Activated naive CD4-positive, alpha-beta T cell treated with anti-CD3 and anti-CD28 coated beads, Interleukin-2, amount 10 ng/mL, durations not matched to agents 7 days and 5 days (primary cell): ENCODE measurements at regions not wholly inside any gene's neighbourhood (a gene's known extent, or its start where the extent isn't known, plus 50 kb on each side); places are given as distances from the start of the nearest gene placed in this dataset.

Experiments
- CTCF ChIA-PET: fragments of 350-600 bp; sonication (Branson Sonifier 250); formaldehyde crosslinking; loops from one replicate; lab custom pipeline; 2021; ENCODE audit warnings: antibody characterized with exemption; lab: Charles Lee
- DNase-seq: peaks from one replicate; pipeline ENCODE4 v3.0.0-alpha.2; 2020
- H3K27ac Mint-ChIP-seq: one replicate; pipeline ENCODE4 v1.8.0; 2021; ENCODE audit warnings: mild to moderate bottlenecking, moderate library complexity, mixed read lengths
- H3K27me3 Mint-ChIP-seq: one replicate; pipeline ENCODE4 v1.8.0; 2021; ENCODE audit warnings: mild to moderate bottlenecking, mixed read lengths
- H3K36me3 Mint-ChIP-seq: one replicate; pipeline ENCODE4 v1.8.0; 2021; ENCODE audit warnings: mixed read lengths
- H3K4me1 Mint-ChIP-seq: one replicate; pipeline ENCODE4 v1.8.0; 2021; ENCODE audit warnings: mixed read lengths
- H3K4me3 Mint-ChIP-seq: one replicate; pipeline ENCODE4 v1.8.0; 2021; ENCODE audit warnings: mild to moderate bottlenecking, moderate library complexity, mixed read lengths
- H3K9me3 Mint-ChIP-seq: one replicate; pipeline ENCODE4 v1.8.0; 2021; ENCODE audit warnings: mixed read lengths

DNA sequence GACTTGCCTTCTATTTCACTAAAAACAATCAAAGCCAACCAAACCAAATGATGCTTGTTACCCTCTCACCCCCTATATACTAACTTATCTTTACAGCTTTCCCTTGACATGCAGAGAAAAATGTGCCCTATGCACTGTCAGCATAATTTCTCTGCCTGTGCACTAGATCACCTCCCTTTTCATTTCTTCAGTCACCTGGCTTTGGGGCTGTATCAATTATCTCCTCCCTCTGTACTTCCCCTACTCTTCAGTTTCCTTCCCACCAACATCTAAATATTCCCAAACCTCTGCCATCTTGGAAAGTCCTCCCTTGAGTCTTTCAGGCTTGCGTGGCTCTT is 103.5 kb upstream of the TAPT1 start:
- H3K27ac Mint-ChIP-seq, result no peak overlapping the region
- H3K27me3 Mint-ChIP-seq, result no peaks in the 10 kb centered on the region
- H3K36me3 Mint-ChIP-seq, result no peaks in the 10 kb centered on the region
- no peaks in the 10 kb centered on the region for H3K4me1 Mint-ChIP-seq
- H3K9me3 Mint-ChIP-seq, result no peaks in the 10 kb centered on the region
- no peak for DNase-seq
- H3K4me3 Mint-ChIP-seq, result no peak overlapping the region
- CTCF ChIA-PET, result no interaction called here

DNA sequence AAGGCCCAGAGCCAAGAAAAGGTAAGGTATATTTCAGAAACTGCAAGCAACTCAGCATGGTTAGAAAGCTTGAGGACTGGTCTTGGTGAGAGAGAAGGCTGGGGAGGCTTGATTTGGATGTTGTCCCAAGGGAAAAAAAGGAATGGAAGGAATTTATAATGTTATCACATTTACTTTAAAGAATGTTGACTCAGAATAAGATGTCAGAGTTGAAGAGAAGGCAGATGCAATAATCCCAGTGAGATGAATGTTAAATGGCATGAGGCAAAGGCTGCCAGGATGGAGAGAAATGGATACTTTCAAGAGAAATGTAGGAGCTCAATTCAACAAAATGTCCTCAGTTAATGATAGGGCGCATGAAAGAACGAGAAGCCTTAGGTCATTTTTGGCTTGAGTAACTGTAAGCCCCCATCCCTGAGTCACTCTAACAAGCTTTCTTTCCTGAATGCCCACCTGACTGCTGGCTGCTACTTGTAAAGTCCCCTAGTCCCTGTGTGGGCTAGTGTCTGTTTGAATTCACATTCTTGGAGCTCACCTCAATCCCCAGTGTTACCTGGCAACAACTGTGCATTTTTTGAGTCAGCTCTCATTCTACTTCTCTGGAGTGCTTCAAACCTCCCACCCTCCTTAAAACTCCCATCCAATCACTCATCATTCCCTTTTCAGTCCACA is 103.0 kb upstream of the TAPT1 start:
- DNase-seq, result no peak
- H3K27me3 Mint-ChIP-seq, result no peaks in the 10 kb centered on the region
- H3K4me1 Mint-ChIP-seq, result no peaks in the 10 kb centered on the region
- no peaks in the 10 kb centered on the region for H3K36me3 Mint-ChIP-seq
- H3K4me3 Mint-ChIP-seq, result no peak overlapping the region
- no peaks in the 10 kb centered on the region for H3K9me3 Mint-ChIP-seq
- CTCF ChIA-PET, result no interaction called here
- no peak overlapping the region for H3K27ac Mint-ChIP-seq

DNA sequence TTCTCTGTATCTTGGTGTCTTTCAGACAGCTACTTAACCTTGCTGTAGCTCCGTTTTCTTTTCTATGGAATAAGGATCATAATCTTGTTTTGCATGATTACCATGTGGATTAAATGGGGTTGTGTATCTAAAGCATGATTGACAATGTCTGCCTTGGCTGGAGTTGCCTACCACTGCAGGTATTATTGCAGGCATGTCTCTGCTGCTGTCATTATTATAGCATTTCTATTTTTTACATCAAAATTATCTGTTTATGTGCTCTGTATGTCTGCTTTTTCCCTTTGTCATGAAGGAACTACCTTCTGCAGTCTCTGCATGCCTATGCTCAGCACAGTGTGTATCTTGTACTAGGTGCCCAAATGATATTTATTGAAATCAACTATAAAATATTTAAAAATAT is 95.9 kb upstream of the TAPT1 start:
- H3K4me1 Mint-ChIP-seq, result no peaks in the 10 kb centered on the region
- no peak overlapping the region for H3K27ac Mint-ChIP-seq
- H3K9me3 Mint-ChIP-seq, result no peaks in the 10 kb centered on the region
- no peaks in the 10 kb centered on the region for H3K36me3 Mint-ChIP-seq
- no peak overlapping the region for H3K4me3 Mint-ChIP-seq
- DNase-seq, result no peak
- no peaks in the 10 kb centered on the region for H3K27me3 Mint-ChIP-seq
- CTCF ChIA-PET, result no interaction called here

- DNase-seq, result no peak
- H3K36me3 Mint-ChIP-seq, result no peaks in the 10 kb centered on the region
- no peak overlapping the region for H3K27ac Mint-ChIP-seq
- CTCF ChIA-PET, result no interaction called here
- H3K27me3 Mint-ChIP-seq, result no peaks in the 10 kb centered on the region
- no peak overlapping the region for H3K4me3 Mint-ChIP-seq
- H3K9me3 Mint-ChIP-seq, result no peaks in the 10 kb centered on the region
- no peaks in the 10 kb centered on the region for H3K4me1 Mint-ChIP-seq
These were observed 89.2 kb upstream of the TAPT1 start for GRCh38 chr4:16315456-16315855.

DNA sequence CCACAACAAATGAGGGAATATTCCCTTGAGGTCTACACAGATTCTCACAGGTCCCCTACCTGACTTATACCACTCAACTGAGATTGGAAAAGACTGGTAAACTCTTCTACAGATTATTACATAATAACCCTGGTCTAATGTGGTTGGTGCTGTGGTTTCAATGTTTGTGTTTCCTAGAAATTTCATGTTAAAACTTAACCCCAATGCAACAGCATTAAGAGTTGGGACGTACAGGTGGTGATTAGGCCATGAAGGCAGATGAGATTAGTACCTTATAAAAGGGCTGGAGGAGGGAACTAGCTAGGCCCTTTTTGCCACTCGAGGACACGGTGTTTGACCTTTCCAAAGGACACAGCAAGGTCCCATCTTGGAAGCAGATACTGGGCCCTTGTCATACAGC is 84.3 kb upstream of the TAPT1 start:
- Mint-ChIP-seq H3K9me3 (no peaks in the 10 kb centered on the region), H3K27me3 (no peaks in the 10 kb centered on the region), H3K27ac (no peak overlapping the region), H3K36me3 (no peaks in the 10 kb centered on the region), H3K4me3 (no peak overlapping the region), H3K4me1 (no peaks in the 10 kb centered on the region)
- CTCF ChIA-PET, result interaction anchor here (0.6 to 1.9 kb wide), 2 partner anchors 20 to 25 kb away, joined by 4 to 7 read pairs; no protein-coding TSS in a partner anchor
- DNase-seq, result no peak

DNA sequence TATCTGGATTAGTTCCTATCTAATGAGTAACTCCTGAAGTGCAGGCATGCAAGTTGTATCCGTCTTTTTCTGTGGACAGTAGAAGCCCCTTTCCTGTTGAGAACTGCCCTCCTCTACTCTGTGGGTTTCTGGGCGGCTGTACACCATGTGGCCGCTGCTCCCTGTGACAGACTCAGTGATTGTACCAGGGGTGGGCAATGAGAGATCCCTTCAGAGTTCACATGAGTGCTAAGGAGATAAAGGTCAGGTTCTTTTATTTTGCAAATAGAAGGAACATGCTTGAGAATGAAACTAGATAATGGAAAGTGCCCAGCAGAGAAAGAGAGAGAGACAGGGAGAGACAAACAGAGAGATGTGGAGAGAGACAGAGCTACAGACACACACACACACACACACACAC is 76.4 kb upstream of the TAPT1 start:
- Mint-ChIP-seq H3K36me3 (no peaks in the 10 kb centered on the region), H3K27me3 (no peaks in the 10 kb centered on the region), H3K4me3 (no peak overlapping the region), H3K27ac (no peak overlapping the region), H3K9me3 (no peaks in the 10 kb centered on the region), H3K4me1 (no peaks in the 10 kb centered on the region)
- CTCF ChIA-PET, result interaction anchor here (1.2 to 1.4 kb wide), 2 partner anchors 9 to 11 kb away, joined by 3 read pairs; no protein-coding TSS in a partner anchor
- no peak for DNase-seq

- Mint-ChIP-seq H3K36me3 (no peaks in the 10 kb centered on the region), H3K4me3 (no peak overlapping the region), H3K27me3 (peaks cover 4% of the 10 kb centered on the region), H3K4me1 (no peaks in the 10 kb centered on the region), H3K9me3 (no peaks in the 10 kb centered on the region), H3K27ac (no peak overlapping the region)
- DNase-seq, result no peak
- CTCF ChIA-PET, result interaction anchor here (0.6 kb wide), 1 partner anchor 15 kb away, joined by 3 read pairs; no protein-coding TSS in a partner anchor
These were observed 70.7 kb upstream of the TAPT1 start for GRCh38 chr4:16297003-16297402.

GRCh38 chr4:16294455-16294854 is 68.2 kb upstream of the TAPT1 start:
- peaks cover 2% of the 10 kb centered on the region for H3K4me1 Mint-ChIP-seq
- no peak overlapping the region for H3K27ac Mint-ChIP-seq
- no peaks in the 10 kb centered on the region for H3K36me3 Mint-ChIP-seq
- DNase-seq, result no peak
- peaks cover 4% of the 10 kb centered on the region for H3K27me3 Mint-ChIP-seq
- no peak overlapping the region for H3K4me3 Mint-ChIP-seq
- CTCF ChIA-PET, result no interaction called here
- H3K9me3 Mint-ChIP-seq, result no peaks in the 10 kb centered on the region

DNA sequence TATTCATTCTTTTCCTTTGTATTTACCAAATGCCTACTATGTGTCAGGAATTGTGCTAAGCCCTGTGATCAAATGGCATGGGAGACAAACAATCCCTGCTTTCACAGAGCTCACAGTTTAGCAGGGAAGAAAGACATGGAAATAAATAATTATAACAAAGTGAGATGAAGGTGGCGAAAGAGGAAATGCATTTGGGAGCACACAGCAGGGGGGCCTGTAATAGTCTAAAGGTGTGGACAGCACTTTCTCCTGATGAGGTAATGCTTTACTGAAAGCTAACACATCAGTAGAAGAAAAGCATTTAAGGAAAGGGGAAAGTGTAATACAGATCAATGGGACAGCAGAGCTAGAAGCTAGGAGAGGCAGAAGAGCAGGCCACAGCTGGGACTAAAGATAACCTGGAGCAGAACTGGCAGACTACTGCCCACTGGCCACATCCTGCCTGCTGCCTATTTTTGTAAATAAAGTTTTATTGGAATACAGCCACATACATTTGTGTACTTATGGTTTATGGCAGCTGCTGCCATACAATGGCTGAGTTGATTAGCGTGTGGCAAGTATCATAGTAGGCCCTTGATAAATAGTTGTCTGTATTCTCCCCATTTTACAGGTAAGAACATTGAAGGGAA is 67.1 kb upstream of the TAPT1 start:
- no peak overlapping the region for H3K4me3 Mint-ChIP-seq

DNA sequence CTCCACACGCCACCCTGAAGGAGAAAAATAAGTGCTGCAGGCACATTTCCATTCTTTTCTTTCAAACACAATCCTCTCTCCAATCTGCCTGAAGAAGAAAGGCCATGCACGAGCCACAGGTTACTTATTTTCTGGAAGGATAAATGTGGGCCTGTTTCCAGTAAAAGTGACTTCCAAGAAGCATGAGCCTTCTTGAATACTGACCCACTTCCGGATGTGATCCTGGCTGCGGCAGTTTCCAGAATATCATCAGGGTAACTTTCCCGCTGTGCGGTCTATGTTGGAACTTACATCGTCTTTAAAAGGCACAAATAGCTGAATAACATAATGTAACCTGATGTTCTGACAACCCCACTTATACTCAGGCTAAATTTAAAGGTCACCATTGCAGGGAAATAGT is 66.3 kb upstream of the TAPT1 start:
- DNase-seq, result no peak
- H3K4me3 Mint-ChIP-seq, result no peak overlapping the region
- no peak overlapping the region for H3K27ac Mint-ChIP-seq
- no peaks in the 10 kb centered on the region for H3K9me3 Mint-ChIP-seq
- H3K36me3 Mint-ChIP-seq, result no peaks in the 10 kb centered on the region
- peaks cover 4% of the 10 kb centered on the region for H3K27me3 Mint-ChIP-seq
- CTCF ChIA-PET, result interaction anchor here (1.0 to 1.2 kb wide), 2 partner anchors 27 to 1032 kb away, joined by 3 to 4 read pairs; no protein-coding TSS in a partner anchor
- peaks cover 2% of the 10 kb centered on the region for H3K4me1 Mint-ChIP-seq

More for the DNA sequence above, 67.1 kb upstream of the TAPT1 start:
- CTCF ChIA-PET, result interaction anchor here (1.0 kb wide), 1 partner anchor 1031 kb away, joined by 3 read pairs; no protein-coding TSS in a partner anchor
- Mint-ChIP-seq H3K27me3 (peaks cover 4% of the 10 kb centered on the region), H3K36me3 (no peaks in the 10 kb centered on the region), H3K27ac (no peak overlapping the region), H3K4me1 (peaks cover 2% of the 10 kb centered on the region), H3K9me3 (no peaks in the 10 kb centered on the region)
- no peak for DNase-seq

GRCh38 chr4:16290681-16291420 is 64.6 kb upstream of the TAPT1 start:
- DNase-seq, result no peak
- CTCF ChIA-PET, result interaction anchor here (1.1 to 2.6 kb wide), 9 partner anchors 11 to 1157 kb away, joined by 3 to 11 read pairs (median 4); no protein-coding TSS in a partner anchor
- no peak overlapping the region for H3K4me3 Mint-ChIP-seq

GRCh38 chr4:16289897-16290554 is 63.8 kb upstream of the TAPT1 start:
- Mint-ChIP-seq H3K4me1 (peaks cover 2% of the 10 kb centered on the region), H3K9me3 (no peaks in the 10 kb centered on the region), H3K27ac (no peak overlapping the region), H3K27me3 (no peaks in the 10 kb centered on the region), H3K4me3 (no peak overlapping the region), H3K36me3 (no peaks in the 10 kb centered on the region)
- no peak for DNase-seq
- CTCF ChIA-PET, result interaction anchor here (0.6 to 2.6 kb wide), 7 partner anchors 11 to 1158 kb away, joined by 3 to 11 read pairs (median 7); no protein-coding TSS in a partner anchor

More at GRCh38 chr4:16290681-16291420, 64.6 kb upstream of the TAPT1 start:
- no peaks in the 10 kb centered on the region for H3K9me3 Mint-ChIP-seq
- H3K27me3 Mint-ChIP-seq, result peaks cover 3% of the 10 kb centered on the region
- no peak overlapping the region for H3K27ac Mint-ChIP-seq
- peaks cover 2% of the 10 kb centered on the region for H3K4me1 Mint-ChIP-seq
- no peaks in the 10 kb centered on the region for H3K36me3 Mint-ChIP-seq

DNA sequence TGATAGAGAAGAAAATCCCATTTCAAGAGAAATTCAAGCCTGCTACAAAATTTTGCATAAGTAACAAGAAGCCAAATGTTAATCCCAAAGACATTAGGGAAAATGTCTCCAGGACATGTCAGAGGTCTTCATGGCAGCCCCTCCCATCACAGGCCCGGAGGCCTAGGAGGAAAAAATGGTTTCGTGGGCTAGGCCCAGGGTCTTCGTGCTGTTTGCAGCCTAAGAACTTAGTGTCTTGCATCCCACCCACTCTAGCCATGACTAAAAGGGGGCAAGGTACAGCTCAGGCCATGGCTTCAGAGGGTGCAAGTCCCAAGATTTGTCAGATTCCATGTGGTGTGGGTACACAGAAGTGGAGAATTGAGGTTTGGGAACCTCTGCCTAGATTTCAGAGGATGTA is 57.8 kb upstream of the TAPT1 start:
- no peak overlapping the region for H3K4me3 Mint-ChIP-seq
- H3K27me3 Mint-ChIP-seq, result peaks cover 7% of the 10 kb centered on the region
- H3K27ac Mint-ChIP-seq, result no peak overlapping the region
- H3K9me3 Mint-ChIP-seq, result peaks cover 10% of the 10 kb centered on the region
- CTCF ChIA-PET, result no interaction called here
- H3K4me1 Mint-ChIP-seq, result no peaks in the 10 kb centered on the region
- H3K36me3 Mint-ChIP-seq, result no peaks in the 10 kb centered on the region
- DNase-seq, result no peak

DNA sequence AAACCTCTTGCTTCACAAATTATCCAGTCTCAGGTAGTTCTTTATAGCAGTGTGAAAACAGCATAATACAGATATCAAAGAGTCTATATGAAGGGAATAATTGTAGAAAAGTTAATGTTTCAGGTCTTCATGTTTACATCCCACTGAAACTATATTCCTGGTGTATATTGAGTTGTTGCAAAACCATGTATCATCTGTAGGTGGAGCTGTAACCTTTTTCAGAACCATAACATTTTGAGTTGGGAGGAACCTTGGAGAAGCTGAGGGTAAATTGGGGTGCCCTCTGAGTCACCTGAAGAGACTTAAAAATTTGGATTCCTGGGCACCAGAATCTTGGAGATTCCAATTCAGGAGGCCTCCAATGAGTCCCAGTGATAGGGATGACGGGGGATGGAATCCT is 51.9 kb upstream of the TAPT1 start:
- H3K27me3 Mint-ChIP-seq, result no peaks in the 10 kb centered on the region
- CTCF ChIA-PET, result interaction anchor here (0.8 to 2.1 kb wide), 3 partner anchors 10 to 12 kb away, joined by 3 to 7 read pairs (median 4); no protein-coding TSS in a partner anchor
- H3K27ac Mint-ChIP-seq, result no peak overlapping the region
- H3K9me3 Mint-ChIP-seq, result peaks cover 13% of the 10 kb centered on the region
- H3K4me3 Mint-ChIP-seq, result no peak overlapping the region
- H3K36me3 Mint-ChIP-seq, result peaks cover 4% of the 10 kb centered on the region
- no peaks in the 10 kb centered on the region for H3K4me1 Mint-ChIP-seq
- no peak for DNase-seq
